Stomach (tissue), 4 donors: ENCODE measurements at regions not wholly inside any gene's neighbourhood (a gene's known extent, or its start where the extent isn't known, plus 50 kb on each side); places are given as distances from the start of the nearest gene placed in this dataset.

ENCODE experiments used
- CTCF ChIP-seq, 7 experiments: fragments of 450-650 bp in 4 of 7; fragments of 200-600 bp in 3 of 7; sonication (generic) in 3 of 7; IDR thresholded peaks; one replicate each; pipeline ENCODE4 v1.5.1; 2016 to 2019; ENCODE audit warnings: antibody characterized with exemption in 7 of 7, control low read depth in 2 of 7, mild to moderate bottlenecking in 1 of 7
- EP300 ChIP-seq: sonication (generic); formaldehyde crosslinking; IDR thresholded peaks from one replicate; pipeline ENCODE4 v1.6.1; 2017; ENCODE audit warnings: antibody characterized with exemption
- POLR2A ChIP-seq, 4 donors: fragments of 450-650 bp; IDR thresholded peaks; one replicate each; pipeline ENCODE4 v1.6.1; 2016; ENCODE audit warnings: antibody characterized with exemption in 4 of 4, control low read depth in 2 of 4, mild to moderate bottlenecking in 1 of 4, moderate library complexity in 1 of 4
- POLR2AphosphoS5 ChIP-seq, 3 donors: sonication (generic); formaldehyde crosslinking; IDR thresholded peaks; one replicate each; pipeline ENCODE4 v1.6.1; 2016; ENCODE audit warnings: antibody characterized with exemption in 3 of 3

- TF ChIP-seq POLR2AphosphoS5 (IDR thresholded peaks at IDR 0.05): no peak
- TF ChIP-seq CTCF (IDR thresholded peaks at IDR 0.05): no peak
- TF ChIP-seq POLR2A (IDR thresholded peaks at IDR 0.05): no peak
- no peak for TF ChIP-seq EP300
Observed at GRCh38 chr13:64272681-64273080, 2857.0 kb upstream of the PCDH20 start.
